Small intestine (tissue), 7 donors: ENCODE measurements at regions not wholly inside any gene's neighbourhood (a gene's known extent, or its start where the extent isn't known, plus 50 kb on each side); places are given as distances from the start of the nearest gene placed in this dataset.

Experiments
- DNase-seq, 2 donors: peaks; one replicate each; pipeline versions ENCODE4 v3.0.0 to v3.0.0-alpha.2; 2013
- FAIRE-seq: peaks from 2 replicates; lab custom pipeline; 2012; peaks lifted over from hg19 to GRCh38; lab: Jason Lieb, UNC
- H3K27ac ChIP-seq, 3 donors: one replicate each; pipeline ENCODE4 v1.5.1; 2013; ENCODE audit warnings: low read length in 2 of 3, mild to moderate bottlenecking in 2 of 3, control low read depth in 1 of 3, inconsistent platforms in 1 of 3, low read depth in 1 of 3, moderate library complexity in 1 of 3
- H3K27me3 ChIP-seq, 3 donors: one replicate each; pipeline ENCODE4 v1.6.1; 2013; ENCODE audit warnings: low read length in 3 of 3, inconsistent platforms in 1 of 3; ENCODE audit not compliant: control insufficient read depth in 3 of 3, insufficient read depth in 3 of 3
- H3K36me3 ChIP-seq, 3 donors: one replicate each; pipeline ENCODE4 v1.6.1; 2013; ENCODE audit warnings: low read length in 3 of 3, inconsistent platforms in 1 of 3, low read depth in 1 of 3, mild to moderate bottlenecking in 1 of 3, moderate library complexity in 1 of 3; ENCODE audit not compliant: control insufficient read depth in 3 of 3, insufficient read depth in 2 of 3
- H3K4me1 ChIP-seq, 3 donors: one replicate each; pipeline ENCODE4 v1.6.1; 2013; ENCODE audit warnings: low read length in 2 of 3, inconsistent platforms in 1 of 3, low read depth in 1 of 3, mild to moderate bottlenecking in 1 of 3, moderate library complexity in 1 of 3; ENCODE audit not compliant: control insufficient read depth in 3 of 3, insufficient read depth in 2 of 3
- H3K4me3 ChIP-seq, 3 donors: one replicate each; pipeline ENCODE4 v1.5.1; 2013; ENCODE audit warnings: low read length in 3 of 3, control low read depth in 1 of 3, inconsistent platforms in 1 of 3, low read depth in 1 of 3, mild to moderate bottlenecking in 1 of 3, moderate library complexity in 1 of 3
- H3K9me3 ChIP-seq, 2 donors: one replicate each; pipeline ENCODE4 v1.6.1; 2013; ENCODE audit warnings: low read depth in 1 of 2, low read length in 1 of 2; ENCODE audit not compliant: control insufficient read depth in 2 of 2, insufficient read depth in 1 of 2
- WGBS, 3 donors: extraction: QIAGEN DNeasy Blood & Tissue Kit; methylation state at CpG; one replicate each; pipeline ENCODE4 v1.1.7; 2013; 5-methylcytosine and 5-hydroxymethylcytosine counted together
- donor health status: healthy with polysubstance abuse.
- donor health status: control.
- donor health status: control.
- donor health status: Bipolar disorder and iron deficiency.
- donor health status: healthy.

DNA sequence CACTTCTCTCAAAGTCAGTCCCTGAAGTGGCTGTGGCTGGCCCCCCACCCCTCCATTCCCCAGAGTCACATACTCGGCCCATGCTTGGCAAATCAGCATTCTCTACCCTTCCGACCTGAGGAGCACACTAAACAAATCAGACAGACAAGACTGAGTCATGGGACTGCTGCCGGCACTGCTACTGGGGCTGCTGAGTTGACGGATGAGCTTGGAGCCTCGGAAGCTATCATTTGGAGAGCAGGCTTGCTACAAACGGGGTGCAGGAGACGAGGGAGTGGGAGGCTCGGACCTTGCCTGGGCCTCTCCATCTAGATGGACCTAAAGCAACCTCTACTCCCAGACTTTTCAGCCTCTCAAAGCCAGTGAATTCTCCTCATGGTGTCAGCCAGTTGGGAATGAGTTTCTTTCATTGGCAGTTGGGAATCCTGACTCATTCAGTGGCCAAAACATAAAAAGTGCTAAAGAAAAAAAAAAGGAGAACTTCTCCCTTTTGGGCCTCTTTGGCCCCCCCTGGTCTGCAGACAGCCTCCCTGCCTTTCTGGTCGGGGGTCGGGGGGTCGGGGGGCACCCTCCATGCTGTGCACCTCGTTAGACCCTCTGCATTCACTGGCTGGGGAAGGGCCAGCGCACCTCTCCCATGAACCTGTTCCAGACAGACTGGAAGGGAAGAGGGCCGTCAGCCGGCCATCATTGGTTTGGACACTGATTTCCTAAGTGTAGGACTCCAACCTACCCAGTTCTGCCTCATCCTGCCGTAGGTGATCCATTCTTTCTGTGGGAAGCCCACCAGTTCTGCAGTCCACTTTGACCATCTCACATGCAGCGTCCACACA, 52.3 kb upstream of the COL13A1 start:
- no peaks in the 10 kb centered on the region for H3K4me1 ChIP-seq
- H3K36me3 ChIP-seq: no peaks in the 10 kb centered on the region
- peaks cover 0 to 9% (median 0%) of the 10 kb centered on the region in 3 donors for H3K27me3 ChIP-seq
- DNase-seq (no peak), FAIRE-seq (no peak)
- 57 to 71% (median 67%) methylated on average over 17 of the region's 17 CpGs for WGBS, 3 donors
- no peak overlapping the region for H3K4me3 ChIP-seq
- H3K27ac ChIP-seq: no peak overlapping the region
- H3K9me3 ChIP-seq: no peaks in the 10 kb centered on the region

DNA sequence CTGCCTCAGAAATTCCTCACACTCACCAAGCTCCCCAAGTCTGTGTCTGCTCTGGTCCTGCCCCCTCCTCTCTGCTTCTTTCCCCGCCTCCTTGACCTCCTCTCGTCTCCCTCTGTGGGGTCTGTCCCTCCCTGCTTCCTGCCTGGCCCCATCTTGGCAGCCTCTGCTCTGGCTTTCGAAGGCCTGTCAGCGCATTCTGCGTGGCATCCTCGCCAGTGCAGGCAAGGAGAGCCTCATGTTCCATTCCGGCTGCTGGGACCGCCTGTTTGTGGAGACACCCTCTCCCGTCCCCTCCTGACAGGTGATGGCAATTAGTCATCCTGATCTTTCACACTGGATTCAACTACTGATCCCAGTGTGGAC, 51.7 kb upstream of the COL13A1 start:
- no peak for DNase-seq
- Histone ChIP-seq H3K36me3 (no peaks in the 10 kb centered on the region), H3K27ac (no peak overlapping the region), H3K9me3 (no peaks in the 10 kb centered on the region), H3K4me1 (no peaks in the 10 kb centered on the region), H3K27me3 (peaks cover 0 to 9% (median 0%) of the 10 kb centered on the region in 3 donors), H3K4me3 (no peak overlapping the region)
- no peak for FAIRE-seq
- 79 to 83% (median 81%) methylated on average over 9 of the region's 9 CpGs for WGBS, 3 donors

DNA sequence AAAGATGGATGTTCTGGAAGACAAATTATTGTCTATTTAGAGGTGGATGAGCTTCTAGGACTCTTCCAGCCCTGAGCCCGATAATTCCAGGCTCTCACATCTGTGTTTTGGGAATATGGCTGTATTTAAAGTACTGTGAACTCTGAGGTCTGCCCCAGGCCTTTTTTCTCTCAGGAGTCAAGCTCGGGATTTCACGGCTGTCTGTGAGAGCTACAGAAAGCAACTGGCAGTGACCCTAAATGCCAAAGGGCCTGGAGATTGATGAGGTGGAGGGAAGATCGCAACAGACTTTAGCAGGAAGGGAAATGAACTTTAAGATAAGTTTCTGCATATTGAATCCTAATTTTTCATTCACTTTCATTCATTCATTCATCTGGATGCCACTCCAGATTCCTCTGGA, 51.0 kb upstream of the COL13A1 start:
- peaks cover 0 to 9% (median 1%) of the 10 kb centered on the region in 3 donors for H3K27me3 ChIP-seq
- WGBS, 3 donors: 66 to 80% (median 72%) methylated on average over 4 of the region's 4 CpGs
- no peak for FAIRE-seq

DNA sequence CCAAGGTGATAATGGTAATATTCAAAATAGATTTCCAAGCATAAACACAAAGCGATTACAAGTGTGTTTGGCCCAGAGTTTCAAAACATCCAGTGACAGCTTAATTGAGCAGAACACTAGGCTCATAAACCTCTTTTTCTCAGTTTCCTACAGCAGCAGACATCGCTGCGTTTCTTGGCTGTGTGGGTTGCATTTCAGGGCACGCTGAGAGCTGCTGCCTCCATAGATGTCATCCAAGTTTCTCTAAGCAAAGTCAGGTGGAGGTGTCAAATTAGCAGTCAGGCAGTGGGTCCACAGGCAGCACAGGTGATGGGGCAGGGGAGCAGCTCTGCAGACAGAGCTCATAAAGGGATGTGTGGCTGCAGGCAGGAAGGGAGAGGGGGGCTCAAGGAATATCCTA, 50.5 kb upstream of the COL13A1 start:
- Histone ChIP-seq H3K27ac (no peak overlapping the region), H3K36me3 (no peaks in the 10 kb centered on the region), H3K4me3 (no peak overlapping the region), H3K4me1 (no peaks in the 10 kb centered on the region), H3K9me3 (no peaks in the 10 kb centered on the region), H3K27me3 (peaks cover 0 to 9% (median 1%) of the 10 kb centered on the region in 3 donors)
- FAIRE-seq: no peak
- 35 to 81% (median 68%) methylated on average over 4 of the region's 4 CpGs for WGBS, 3 donors
- no peak for DNase-seq

More for the DNA sequence above, 51.0 kb upstream of the COL13A1 start:
- Histone ChIP-seq H3K27ac (no peak overlapping the region), H3K4me3 (no peak overlapping the region), H3K9me3 (no peaks in the 10 kb centered on the region), H3K36me3 (no peaks in the 10 kb centered on the region), H3K4me1 (no peaks in the 10 kb centered on the region)
- no peak for DNase-seq
